Breast epithelium (tissue), 3 donors: ENCODE measurements at regions not wholly inside any gene's neighbourhood (a gene's known extent, or its start where the extent isn't known, plus 50 kb on each side); places are given as distances from the start of the nearest gene placed in this dataset.

Source experiments
- CTCF ChIP-seq, 3 donors: fragments of 450-650 bp; IDR thresholded peaks; one replicate each; pipeline ENCODE4 v1.5.1; 2016 to 2017; ENCODE audit warnings: antibody characterized with exemption in 3 of 3, mild to moderate bottlenecking in 3 of 3, moderate library complexity in 3 of 3
- POLR2A ChIP-seq: fragments of 450-650 bp; IDR thresholded peaks from one replicate; pipeline ENCODE4 v1.6.1; 2016; ENCODE audit warnings: antibody characterized with exemption, mild to moderate bottlenecking, moderate library complexity
- POLR2AphosphoS5 ChIP-seq, 3 donors: sonication (generic); formaldehyde crosslinking; IDR thresholded peaks; one replicate each; pipeline ENCODE4 v1.6.1; 2017; ENCODE audit warnings: antibody characterized with exemption in 3 of 3

GRCh38 chr21:27426196-27426595 is 459.3 kb upstream of the ADAMTS5 start:
- TF ChIP-seq CTCF (IDR thresholded peaks at IDR 0.05) (no peak), POLR2A (no peak), POLR2AphosphoS5 (IDR thresholded peaks at IDR 0.05) (no peak)
